Smooth muscle cell (in vitro differentiated cells): ENCODE measurements at regions not wholly inside any gene's neighbourhood (a gene's known extent, or its start where the extent isn't known, plus 50 kb on each side); places are given as distances from the start of the nearest gene placed in this dataset.

ENCODE experiments used
- DNase-seq: peaks from one replicate; lab custom pipeline; 2025; ENCODE audit not compliant: unreplicated experiment; lab: John Stamatoyannopoulos, UW
- H2AFZ ChIP-seq: fragments of 200-600 bp; sonication (generic); 2 replicates; pipeline ENCODE4 v1.6.0; 2016; ENCODE audit warnings: antibody characterized with exemption, low read depth, mild to moderate bottlenecking
- H3F3A ChIP-seq: fragments of 200-600 bp; sonication (generic); 2 replicates; pipeline ENCODE4 v1.6.0; 2017; ENCODE audit warnings: antibody characterized with exemption, low read depth
- H3K27ac ChIP-seq: fragments of 200-600 bp; sonication (generic); 2 replicates; pipeline ENCODE4 v1.5.1; 2016; ENCODE audit warnings: low read depth, mild to moderate bottlenecking
- H3K27me3 ChIP-seq: fragments of 200-600 bp; sonication (generic); 2 replicates; pipeline ENCODE4 v1.6.1; 2016; ENCODE audit warnings: low read depth, mild to moderate bottlenecking
- H3K36me3 ChIP-seq: fragments of 200-600 bp; sonication (generic); 2 replicates; pipeline ENCODE4 v1.5.1; 2016; ENCODE audit warnings: low read depth
- H3K4me1 ChIP-seq: fragments of 200-600 bp; sonication (generic); 2 replicates; pipeline ENCODE4 v1.5.1; 2016; ENCODE audit warnings: low read depth
- H3K4me2 ChIP-seq: fragments of 200-600 bp; sonication (generic); 2 replicates; pipeline ENCODE4 v1.6.0; 2016; ENCODE audit warnings: mild to moderate bottlenecking
- H3K4me3 ChIP-seq: fragments of 200-600 bp; sonication (generic); 2 replicates; pipeline ENCODE4 v1.5.1; 2016; ENCODE audit warnings: mild to moderate bottlenecking
- H3K79me2 ChIP-seq: fragments of 200-600 bp; sonication (generic); 2 replicates; pipeline ENCODE4 v1.6.0; 2016; ENCODE audit warnings: low read depth, mild to moderate bottlenecking
- H3K9ac ChIP-seq: fragments of 200-600 bp; sonication (generic); 2 replicates; pipeline ENCODE4 v1.6.0; 2016; ENCODE audit warnings: low read depth
- H3K9me3 ChIP-seq: fragments of 200-600 bp; sonication (generic); replicated peaks from 2 replicates; pipeline ENCODE4 v1.5.1; 2016; ENCODE audit warnings: low read depth
- H4K20me1 ChIP-seq: fragments of 200-600 bp; sonication (generic); 2 replicates; pipeline ENCODE4 v1.6.0; 2016; ENCODE audit warnings: low read depth
- CTCF ChIP-seq: fragments of 200-600 bp; sonication (generic); IDR thresholded peaks from 2 replicates; pipeline ENCODE4 v1.5.1; 2017; ENCODE audit warnings: borderline replicate concordance, mild to moderate bottlenecking, antibody characterized with exemption; ENCODE audit not compliant: insufficient read depth, poor library complexity, severe bottlenecking
- WGBS: methylation state at CpG from one replicate; pipeline ENCODE4 v1.1.7; 2016; ENCODE audit warnings: low lambda C conversion rate; 5-methylcytosine and 5-hydroxymethylcytosine counted together

- no peak for TF ChIP-seq CTCF
- Histone ChIP-seq H2AFZ (peak overlapping the region; percentile 11), H3K27ac (peak overlapping the region; percentile 85), H3K27me3 (no peaks in the 10 kb centered on the region), H3K4me3 (no peak overlapping the region), H3K9ac (peak overlapping the region; percentile 51), H3K4me2 (peak overlapping the region; percentile 71), H3K36me3 (no peaks in the 10 kb centered on the region), H3K9me3 (no peaks in the 10 kb centered on the region), H3K79me2 (no peaks in the 10 kb centered on the region), H4K20me1 (no peaks in the 10 kb centered on the region), H3F3A (no peaks in the 10 kb centered on the region), H3K4me1 (peaks cover 12% of the 10 kb centered on the region)
- no peak for DNase-seq
- WGBS, result 33% methylated on average over 5 of the region's 5 CpGs
Measured at GRCh38 chr15:31606194-31606669, 279.6 kb downstream of the KLF13 start.

GRCh38 chr15:31606931-31607497, 280.4 kb downstream of the KLF13 start:
- no peak for TF ChIP-seq CTCF
- peak overlapping the region; percentile 85 for H3K27ac ChIP-seq
- H3K9ac ChIP-seq, result peak overlapping the region; percentile 51
- H3K27me3 ChIP-seq, result no peaks in the 10 kb centered on the region
- H3K9me3 ChIP-seq, result no peaks in the 10 kb centered on the region
- no peaks in the 10 kb centered on the region for H4K20me1 ChIP-seq
- 76% methylated on average over 1 of the region's 1 CpG for WGBS
- H3F3A ChIP-seq, result no peaks in the 10 kb centered on the region
- peaks cover 12% of the 10 kb centered on the region for H3K4me1 ChIP-seq
- peak overlapping the region; percentile 11 for H2AFZ ChIP-seq
- no peaks in the 10 kb centered on the region for H3K79me2 ChIP-seq
- DNase-seq, result no peak
- H3K4me3 ChIP-seq, result no peak overlapping the region
- no peaks in the 10 kb centered on the region for H3K36me3 ChIP-seq
- H3K4me2 ChIP-seq, result peak overlapping the region; percentile 71

DNA sequence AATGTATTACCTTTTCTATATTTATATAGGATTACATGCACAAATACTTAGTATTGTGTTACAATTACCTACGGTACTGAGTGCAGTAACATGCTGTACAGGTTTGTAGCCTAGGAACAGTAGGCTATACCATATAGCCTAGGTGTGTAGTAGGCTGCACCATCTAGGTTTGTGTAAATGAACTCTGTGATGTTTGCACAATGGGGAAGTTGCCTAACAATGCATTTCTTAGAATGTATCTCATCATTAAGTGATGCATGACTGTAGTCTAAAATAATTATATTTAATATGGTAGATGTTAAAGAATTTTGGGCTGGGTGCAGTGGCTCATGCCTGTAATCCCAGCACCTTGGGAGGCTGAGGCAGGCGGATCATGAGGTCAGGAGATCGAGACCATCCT, 281.0 kb downstream of the KLF13 start:
- Histone ChIP-seq H4K20me1 (no peaks in the 10 kb centered on the region), H3K79me2 (no peaks in the 10 kb centered on the region), H3K4me2 (no peak overlapping the region), H3K9ac (no peak overlapping the region), H3F3A (no peaks in the 10 kb centered on the region), H3K4me3 (no peak overlapping the region), H2AFZ (no peak overlapping the region), H3K27ac (no peak overlapping the region), H3K9me3 (no peaks in the 10 kb centered on the region), H3K36me3 (no peaks in the 10 kb centered on the region), H3K4me1 (peaks cover 12% of the 10 kb centered on the region), H3K27me3 (no peaks in the 10 kb centered on the region)
- DNase-seq, result no peak
- TF ChIP-seq CTCF, result no peak
- WGBS, result 94% methylated on average over 3 of the region's 3 CpGs

- Histone ChIP-seq H3K9ac (no peak overlapping the region), H3K27me3 (no peaks in the 10 kb centered on the region), H3K4me3 (no peak overlapping the region), H3F3A (no peaks in the 10 kb centered on the region), H3K9me3 (no peaks in the 10 kb centered on the region), H3K4me1 (peaks cover 12% of the 10 kb centered on the region), H4K20me1 (no peaks in the 10 kb centered on the region), H3K79me2 (no peaks in the 10 kb centered on the region), H3K4me2 (no peak overlapping the region), H3K27ac (no peak overlapping the region), H3K36me3 (no peaks in the 10 kb centered on the region), H2AFZ (no peak overlapping the region)
- DNase-seq, result no peak
- 60% methylated on average over 6 of the region's 6 CpGs for WGBS
- no peak for TF ChIP-seq CTCF
Measured at GRCh38 chr15:31609258-31609681, 282.6 kb downstream of the KLF13 start.
